ENCODE measurements at regions not wholly inside any gene's neighbourhood (a gene's known extent, or its start where the extent isn't known, plus 50 kb on each side); places are given as distances from the start of the nearest gene placed in this dataset.
"Not testable (repeated sequence)": the region's sequence is repeated elsewhere in the genome, so short reads cannot be mapped to it uniquely, and the experiment has no call there.

DNA sequence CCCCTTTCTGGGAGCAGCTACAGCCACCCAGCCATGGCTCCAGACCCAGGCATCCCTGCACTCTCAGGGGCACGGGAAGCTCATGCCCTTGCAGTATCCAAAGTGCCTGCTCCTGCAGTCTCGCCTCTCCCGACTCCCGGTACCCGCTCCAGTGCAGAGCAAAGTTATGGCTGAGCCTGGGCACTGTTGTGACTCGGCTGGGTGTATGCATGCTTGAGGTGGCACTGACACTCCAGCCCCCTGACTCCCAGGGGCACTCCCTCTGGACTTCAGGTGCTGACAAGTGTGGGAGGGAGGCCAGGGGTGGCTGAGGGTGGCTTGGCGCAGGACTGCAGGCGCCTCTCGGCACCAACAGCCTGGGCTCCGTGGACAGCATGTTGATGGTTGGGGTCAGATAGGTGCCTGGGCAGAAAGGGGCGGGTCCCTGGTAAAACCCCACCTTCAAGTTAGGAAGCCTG is 580.1 kb upstream of the ADGRL2 start:
- DNase-seq (ENCODE audit: low read depth): no peak

DNA sequence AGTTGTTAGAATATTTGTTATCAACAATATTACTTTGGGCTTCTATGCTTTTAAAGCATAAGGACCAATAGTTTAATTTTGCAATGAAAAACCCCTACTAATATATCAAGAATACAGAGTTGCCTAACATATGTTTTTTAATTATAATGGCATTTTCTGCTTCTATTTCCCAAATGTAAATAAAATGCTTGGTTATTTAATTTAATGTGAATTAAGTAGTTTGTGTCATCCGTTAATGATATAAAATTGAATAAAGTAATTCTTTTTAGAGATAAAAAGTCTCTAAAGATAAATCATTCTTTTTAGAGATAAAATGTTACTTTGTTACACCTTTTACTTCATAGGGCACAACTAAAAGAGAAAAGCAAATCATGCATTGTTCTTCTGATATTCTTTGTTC is 583.7 kb upstream of the ADGRL2 start:
- no peak for DNase-seq (ENCODE audit: low read depth)

GRCh38 chr1:81213279-81213678 is 587.5 kb upstream of the ADGRL2 start:
- no peak for DNase-seq (ENCODE audit: low read depth)

GRCh38 chr1:81209461-81209860 is 591.3 kb upstream of the ADGRL2 start:
- DNase-seq (ENCODE audit: low read depth): no peak

- no peak for DNase-seq (ENCODE audit: low read depth)
Measured at GRCh38 chr1:81208441-81208840, 592.3 kb upstream of the ADGRL2 start.

DNA sequence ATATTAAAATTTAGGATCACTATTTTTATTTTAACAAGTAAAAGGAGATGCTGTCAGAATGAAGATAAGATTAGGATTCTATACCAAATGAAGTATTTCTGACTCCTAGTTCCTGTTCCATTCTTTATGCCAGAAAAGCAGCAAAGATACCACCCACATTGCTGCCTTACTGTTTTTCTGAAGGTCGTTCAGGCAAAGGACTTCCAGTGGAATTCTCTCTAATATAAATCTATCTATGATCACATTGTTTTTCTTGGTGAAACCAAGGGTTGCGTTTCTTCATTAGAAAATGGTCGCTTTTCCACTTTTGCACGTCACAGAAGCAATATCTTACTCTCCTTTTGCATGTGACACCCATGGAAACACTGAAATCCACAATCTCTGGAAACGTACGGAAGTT is 594.8 kb upstream of the ADGRL2 start:
- DNase-seq (ENCODE audit: low read depth): no peak

GRCh38 chr1:81201779-81202178 is 599.0 kb upstream of the ADGRL2 start:
- no peak for DNase-seq (ENCODE audit: low read depth)

- DNase-seq (ENCODE audit: low read depth): no peak
Measured at GRCh38 chr1:81197591-81197990, 603.1 kb upstream of the ADGRL2 start.

GRCh38 chr1:81192647-81193642 is 607.8 kb upstream of the ADGRL2 start:
- no peak for DNase-seq (ENCODE audit: low read depth)

DNA sequence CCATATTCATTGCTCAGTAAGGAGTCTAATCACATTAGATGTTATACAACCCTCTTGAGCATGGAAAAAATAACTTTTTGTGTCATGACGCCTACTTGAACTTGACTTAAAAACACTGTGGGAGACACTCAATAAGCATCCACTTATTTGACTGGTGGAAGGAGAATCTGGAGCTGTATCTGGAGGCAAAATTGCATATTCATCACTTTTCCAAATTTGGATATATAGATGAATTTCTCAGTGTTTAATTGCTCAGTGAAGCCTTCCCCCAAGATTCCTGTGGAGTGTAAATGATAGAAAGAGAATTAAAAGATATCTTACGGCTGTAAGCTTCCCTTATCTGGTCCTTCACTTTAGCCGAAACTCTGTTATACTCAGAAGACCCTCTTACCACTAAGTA is 610.7 kb upstream of the ADGRL2 start:
- DNase-seq (ENCODE audit: low read depth): no peak

GRCh38 chr1:81187635-81188034 is 613.1 kb upstream of the ADGRL2 start:
- DNase-seq (ENCODE audit: low read depth): no peak

- DNase-seq (ENCODE audit: low read depth): no peak
Measured at GRCh38 chr1:81186261-81186660, 614.5 kb upstream of the ADGRL2 start.

DNA sequence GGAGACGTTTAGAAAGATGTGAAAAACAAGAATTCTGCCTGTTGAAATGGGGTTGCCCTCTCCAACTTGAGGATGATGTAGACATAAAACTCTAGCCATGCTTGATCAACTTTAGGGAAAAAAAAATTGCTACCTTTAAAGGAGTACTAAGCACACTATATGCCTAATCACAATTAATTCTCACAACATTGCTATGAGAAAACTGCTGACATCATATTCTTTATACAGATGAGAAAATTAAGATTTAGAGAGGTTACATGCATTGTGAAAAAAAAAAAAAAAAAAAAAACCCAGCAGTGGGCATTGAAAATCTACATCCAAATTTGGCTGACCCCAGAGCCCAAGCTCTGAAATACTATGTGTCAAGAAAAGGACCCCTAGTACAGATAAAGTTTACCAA is 617.2 kb upstream of the ADGRL2 start:
- DNase-seq (ENCODE audit: low read depth): no peak

- DNase-seq (ENCODE audit: low read depth): no peak
Measured at GRCh38 chr1:81183051-81183450, 617.7 kb upstream of the ADGRL2 start.

DNA sequence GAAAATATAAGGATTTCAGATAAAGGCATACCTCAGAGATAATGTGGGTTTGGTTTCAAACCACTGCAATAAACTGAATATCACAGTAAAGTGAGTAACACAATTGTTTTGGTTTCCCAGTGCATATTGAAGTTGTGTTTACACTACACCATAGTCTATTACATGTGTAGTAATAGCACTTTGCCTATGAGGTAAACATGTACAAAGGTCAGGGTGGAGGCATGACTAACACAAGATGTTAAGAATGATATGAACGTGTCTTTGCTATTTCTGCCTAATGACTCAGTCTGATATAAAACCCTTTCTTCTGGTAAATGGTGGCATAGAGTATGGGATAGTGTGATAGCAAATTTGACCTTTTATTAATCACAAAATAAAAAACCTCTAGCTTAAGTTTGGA is 621.5 kb upstream of the ADGRL2 start:
- peak; percentile 31 for DNase-seq (ENCODE audit: low read depth)

GRCh38 chr1:81178431-81179093 is 622.2 kb upstream of the ADGRL2 start:
- not testable (repeated sequence) for DNase-seq (ENCODE audit: low read depth)

GRCh38 chr1:81174811-81175476 is 625.8 kb upstream of the ADGRL2 start:
- no peak for DNase-seq (ENCODE audit: low read depth)

- no peak for DNase-seq (ENCODE audit: low read depth)
Measured at GRCh38 chr1:81174052-81174451, 626.7 kb upstream of the ADGRL2 start.

DNA sequence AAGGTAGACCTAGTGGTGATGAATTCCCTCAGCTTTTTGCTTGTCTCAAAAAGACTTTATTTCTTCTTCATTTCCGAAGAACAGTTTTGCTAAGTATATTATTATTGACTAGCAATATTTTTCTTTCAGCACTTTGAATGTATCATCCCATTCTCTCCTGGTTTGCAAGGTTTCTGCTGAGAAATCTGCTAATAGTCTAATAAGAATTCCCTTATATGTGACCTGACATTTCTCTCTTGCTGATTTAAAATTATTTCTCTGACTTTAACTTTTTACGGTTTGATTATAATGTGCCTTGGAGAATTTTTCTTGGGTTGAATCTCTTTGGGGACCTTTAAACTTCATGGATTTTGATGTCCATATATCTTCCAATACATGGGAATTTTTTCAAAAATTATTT is 628.3 kb upstream of the ADGRL2 start:
- no peak for DNase-seq (ENCODE audit: low read depth)

- no peak for DNase-seq (ENCODE audit: low read depth)
Measured at GRCh38 chr1:81170721-81171120, 630.0 kb upstream of the ADGRL2 start.

GRCh38 chr1:81165963-81166362 is 634.8 kb upstream of the ADGRL2 start:
- DNase-seq (ENCODE audit: low read depth): no peak

DNA sequence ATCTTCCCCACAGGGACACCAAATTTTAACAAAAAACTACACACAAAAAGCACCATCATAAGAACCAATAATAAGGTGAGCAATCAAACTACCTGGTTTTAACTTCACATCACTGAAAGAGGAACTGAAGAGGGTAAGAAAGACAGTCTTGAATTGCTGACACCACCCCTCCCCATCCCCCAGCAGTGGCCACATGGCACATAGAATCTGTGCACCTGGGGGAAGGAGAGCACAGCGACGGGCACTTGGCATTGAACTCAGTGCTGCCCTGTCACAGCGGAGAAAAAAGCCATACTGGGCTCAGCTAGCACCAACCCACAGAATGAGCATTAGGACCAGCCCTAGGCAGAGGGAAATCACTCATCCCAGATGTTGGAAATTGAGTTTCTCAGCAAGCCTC is 640.0 kb upstream of the ADGRL2 start:
- DNase-seq (ENCODE audit: low read depth): no peak

DNA sequence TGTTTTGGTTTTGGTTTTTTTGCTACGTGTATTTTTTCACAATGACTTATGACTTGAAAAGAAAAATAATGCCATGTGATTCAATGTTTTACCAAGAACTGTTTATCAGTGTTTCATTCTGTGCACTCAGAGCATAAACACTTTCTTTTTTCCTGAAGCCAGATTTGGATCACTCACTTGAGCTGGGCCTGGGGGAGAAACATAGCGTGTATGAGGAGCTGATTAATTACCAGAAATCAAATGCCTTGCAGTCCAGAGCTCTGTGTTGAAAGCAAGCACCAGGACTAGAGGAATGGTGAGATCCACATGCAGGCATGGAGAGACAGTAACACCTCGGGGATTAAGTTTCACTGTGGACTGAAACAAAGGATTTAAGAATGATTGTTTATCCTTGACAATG is 642.1 kb upstream of the ADGRL2 start:
- peak; percentile 14 for DNase-seq (ENCODE audit: low read depth)

Data from stromal cell of bone marrow (primary cell).